ENCODE measurements at regions not wholly inside any gene's neighbourhood (a gene's known extent, or its start where the extent isn't known, plus 50 kb on each side); places are given as distances from the start of the nearest gene placed in this dataset.
A peak's percentile ranks its signal among the peaks of the same experiment; 100 is the strongest.

GRCh38 chr12:58533652-58534051 lies 386.7 kb downstream of the LRIG3 start:
- Histone ChIP-seq H3K27ac (ENCODE audit: low read depth in 1 of 2, low read length in 1 of 2) (no peak overlapping the region), H3K36me3 (ENCODE audit: control insufficient read depth in 4 of 4, insufficient read depth in 4 of 4, low read length in 4 of 4) (no peaks in the 10 kb centered on the region), H3K9me3 (ENCODE audit: control insufficient read depth in 4 of 4, insufficient read depth in 3 of 4, low read length in 3 of 4) (no peaks in the 10 kb centered on the region), H3K9ac (ENCODE audit: insufficient read depth in 1 of 2, low read length in 2 of 2) (no peak overlapping the region), H3K27me3 (ENCODE audit: control insufficient read depth in 3 of 3, insufficient read depth in 3 of 3, low read length in 2 of 3) (no peaks in the 10 kb centered on the region), H3K4me1 (ENCODE audit: control insufficient read depth in 5 of 5, insufficient read depth in 5 of 5, low read length in 5 of 5) (no peaks in the 10 kb centered on the region), H3K4me3 (no peak overlapping the region)
- DNase-seq: no peak
- WGBS, 2 donors: 44 to 50% methylated on average over 1 of the region's 1 CpG
- TF ChIP-seq CTCF (IDR thresholded peaks at IDR 0.05; ENCODE audit: control extremely low read depth, extremely low read depth): no peak
- no peak for ATAC-seq (ENCODE audit: insufficient read depth, low FRiP score)

GRCh38 chr12:58537278-58537677 lies 383.0 kb downstream of the LRIG3 start:
- no peaks in the 10 kb centered on the region for H3K4me1 ChIP-seq (ENCODE audit: control insufficient read depth in 5 of 5, insufficient read depth in 5 of 5, low read length in 5 of 5)
- H3K4me3 ChIP-seq: no peak overlapping the region
- no peak overlapping the region for H3K9ac ChIP-seq (ENCODE audit: insufficient read depth in 1 of 2, low read length in 2 of 2)
- no peak for TF ChIP-seq CTCF (IDR thresholded peaks at IDR 0.05; ENCODE audit: control extremely low read depth, extremely low read depth)
- no peaks in the 10 kb centered on the region for H3K36me3 ChIP-seq (ENCODE audit: control insufficient read depth in 4 of 4, insufficient read depth in 4 of 4, low read length in 4 of 4)
- WGBS, 2 donors: 73 to 82% methylated on average over 5 of the region's 5 CpGs
- ATAC-seq (ENCODE audit: insufficient read depth, low FRiP score): no peak
- no peaks in the 10 kb centered on the region for H3K27me3 ChIP-seq (ENCODE audit: control insufficient read depth in 3 of 3, insufficient read depth in 3 of 3, low read length in 2 of 3)
- peak in 2 of 3 donors; percentile 2 to 8 for DNase-seq
- H3K27ac ChIP-seq (ENCODE audit: low read depth in 1 of 2, low read length in 1 of 2): no peak overlapping the region
- no peaks in the 10 kb centered on the region for H3K9me3 ChIP-seq (ENCODE audit: control insufficient read depth in 4 of 4, insufficient read depth in 3 of 4, low read length in 3 of 4)

DNA sequence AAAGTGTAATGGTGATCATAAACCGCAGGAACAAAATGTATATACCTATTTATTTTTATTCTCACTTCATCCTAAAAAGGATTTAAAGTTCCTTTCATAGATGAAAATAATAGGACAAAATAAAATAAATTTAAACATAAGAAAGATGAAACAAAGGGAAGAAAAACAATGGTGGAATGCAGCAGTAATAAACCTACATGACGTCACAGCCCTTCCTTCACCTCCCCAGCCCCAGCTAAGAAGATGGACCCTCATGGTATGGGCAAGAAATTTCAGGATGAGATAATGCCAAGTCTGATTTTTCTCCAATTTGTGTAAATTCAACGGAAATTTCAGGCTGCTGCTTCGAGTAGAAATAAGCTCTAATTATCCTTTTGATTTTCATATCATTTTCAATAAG lies 381.0 kb downstream of the LRIG3 start:
- TF ChIP-seq CTCF (IDR thresholded peaks at IDR 0.05; ENCODE audit: control extremely low read depth, extremely low read depth): no peak
- no peaks in the 10 kb centered on the region for H3K36me3 ChIP-seq (ENCODE audit: control insufficient read depth in 4 of 4, insufficient read depth in 4 of 4, low read length in 4 of 4)
- H3K27ac ChIP-seq (ENCODE audit: low read depth in 1 of 2, low read length in 1 of 2): no peak overlapping the region
- no peaks in the 10 kb centered on the region for H3K27me3 ChIP-seq (ENCODE audit: control insufficient read depth in 3 of 3, insufficient read depth in 3 of 3, low read length in 2 of 3)
- H3K9ac ChIP-seq (ENCODE audit: insufficient read depth in 1 of 2, low read length in 2 of 2): no peak overlapping the region
- DNase-seq (no peak), ATAC-seq (ENCODE audit: insufficient read depth, low FRiP score) (no peak)
- H3K9me3 ChIP-seq (ENCODE audit: control insufficient read depth in 4 of 4, insufficient read depth in 3 of 4, low read length in 3 of 4): no peaks in the 10 kb centered on the region
- H3K4me1 ChIP-seq (ENCODE audit: control insufficient read depth in 5 of 5, insufficient read depth in 5 of 5, low read length in 5 of 5): no peaks in the 10 kb centered on the region
- H3K4me3 ChIP-seq: no peak overlapping the region
- WGBS, 2 donors: 78 to 85% methylated on average over 4 of the region's 4 CpGs

Measured in lung (tissue), 11 donors.